GM19238 (cell line): ENCODE measurements at regions not wholly inside any gene's neighbourhood (a gene's known extent, or its start where the extent isn't known, plus 50 kb on each side); places are given as distances from the start of the nearest gene placed in this dataset.
"Not testable (repeated sequence)": the region's sequence is repeated elsewhere in the genome, so short reads cannot be mapped to it uniquely, and the experiment has no call there.

Source experiments
- DNase-seq: peaks from one replicate; pipeline ENCODE4 v3.0.0; 2011; ENCODE audit warnings: low spot score; ENCODE audit not compliant: insufficient read length

DNA sequence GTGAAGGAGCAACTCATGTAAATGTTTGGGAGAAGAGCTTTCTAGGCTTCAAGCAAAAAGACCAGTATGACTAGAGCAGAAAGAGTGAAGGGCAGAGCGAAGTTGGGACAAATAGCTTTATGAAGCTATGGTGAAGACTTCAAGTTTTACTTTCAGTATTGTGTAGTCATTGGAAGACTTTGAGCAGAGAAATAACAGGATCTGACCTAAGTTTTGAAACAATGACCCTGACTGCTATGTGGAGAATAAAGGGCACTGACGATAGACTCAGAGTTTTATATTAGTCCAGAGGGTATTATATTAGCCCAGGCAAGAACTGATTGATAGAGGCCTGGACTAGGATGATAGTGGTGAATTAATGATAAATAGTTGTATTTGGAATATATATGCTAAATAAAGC, 187.3 kb downstream of the KTN1 start:
- DNase-seq = no peak

DNA sequence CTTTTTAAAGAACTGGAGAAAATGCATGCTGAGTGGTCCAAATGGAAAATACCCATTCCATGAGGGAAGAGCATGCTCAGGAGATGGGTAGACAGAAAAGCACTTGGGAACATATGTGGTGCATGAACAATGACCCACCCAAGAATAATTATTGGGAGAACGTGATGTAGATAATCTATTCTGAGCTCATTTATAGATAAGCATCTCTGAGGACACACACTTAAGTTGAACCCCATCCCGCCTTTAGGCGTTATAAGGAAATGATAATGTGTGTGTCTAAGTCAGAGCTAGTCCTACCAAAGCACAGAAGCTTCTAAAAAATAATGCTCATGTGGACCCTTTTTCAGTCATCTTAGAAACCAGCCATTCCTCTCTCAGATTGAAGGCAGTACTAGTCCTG, 189.9 kb downstream of the KTN1 start:
- DNase-seq = no peak

DNA sequence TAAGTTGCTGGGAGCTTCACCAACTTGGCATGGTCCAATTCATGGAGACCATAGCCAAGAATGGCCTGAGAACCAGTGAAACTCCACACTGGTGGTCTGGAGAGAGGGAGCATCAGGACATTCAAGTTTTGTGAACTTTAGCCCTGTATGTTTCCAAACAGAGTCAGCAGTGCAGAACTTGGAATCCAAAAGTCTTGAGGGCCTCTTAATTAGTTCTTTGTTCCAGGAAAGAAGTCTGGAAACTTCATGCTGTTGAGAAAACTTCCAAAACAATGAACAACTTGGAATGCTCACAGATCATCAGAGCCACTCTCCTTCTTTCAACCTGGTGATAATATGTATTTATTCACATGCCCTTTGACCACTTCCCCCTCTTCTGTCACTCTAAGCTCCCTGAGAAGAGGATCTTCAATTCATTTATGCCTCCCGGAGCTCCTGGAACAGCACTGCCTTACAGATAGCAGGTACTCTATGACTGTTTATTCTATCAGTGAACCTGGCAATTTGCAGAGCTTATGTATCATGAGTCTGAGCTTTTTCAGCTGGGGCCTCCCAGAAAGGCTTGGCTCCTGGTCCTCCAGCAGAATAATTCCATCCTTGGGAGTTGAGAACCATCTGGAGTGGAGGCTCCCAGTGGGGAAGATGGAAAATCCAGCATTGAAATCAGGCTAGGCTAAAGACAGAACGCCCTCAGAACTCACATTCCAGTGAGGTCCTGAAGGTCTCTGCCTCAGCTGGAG, 191.4 kb downstream of the KTN1 start:
- no peak for DNase-seq

DNA sequence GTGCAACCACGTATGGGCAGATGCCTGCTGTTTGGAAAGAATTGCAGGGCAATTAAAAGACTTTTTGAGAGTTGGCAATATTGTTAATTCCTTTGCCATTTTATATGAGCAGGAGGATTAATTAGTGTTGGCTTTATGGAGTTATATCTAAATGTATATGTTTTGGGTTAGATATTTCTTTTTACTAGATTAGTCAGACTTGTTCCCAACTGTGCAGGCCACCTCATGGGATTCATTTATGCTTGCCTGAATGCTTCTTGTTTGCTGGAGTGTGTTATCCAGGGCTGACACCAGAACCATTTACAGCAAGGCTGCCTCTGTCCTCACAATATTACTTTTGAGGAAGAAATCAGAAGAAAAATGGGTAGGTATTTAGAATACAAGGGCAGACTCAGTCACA, 192.5 kb downstream of the KTN1 start:
- DNase-seq = no peak

DNA sequence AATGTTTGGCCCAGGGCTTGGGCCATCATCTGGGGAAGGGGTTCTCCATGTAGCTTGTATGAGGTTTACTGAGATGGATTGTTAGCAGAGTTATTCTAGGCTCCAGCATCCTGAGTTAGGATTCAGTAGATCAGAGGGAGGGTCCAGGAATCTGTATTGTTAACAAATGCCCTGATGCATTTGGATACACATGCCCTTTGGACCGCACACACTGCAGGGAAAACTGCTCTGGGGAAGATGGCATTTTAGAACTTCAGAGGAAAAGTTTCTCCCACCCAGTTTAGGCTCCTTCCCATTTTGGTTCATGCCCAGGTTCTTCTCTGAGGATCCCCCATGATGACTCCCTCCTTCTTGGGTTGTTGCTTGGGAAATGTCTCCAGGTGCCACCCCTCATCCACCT, 193.3 kb downstream of the KTN1 start:
- DNase-seq = no peak

DNA sequence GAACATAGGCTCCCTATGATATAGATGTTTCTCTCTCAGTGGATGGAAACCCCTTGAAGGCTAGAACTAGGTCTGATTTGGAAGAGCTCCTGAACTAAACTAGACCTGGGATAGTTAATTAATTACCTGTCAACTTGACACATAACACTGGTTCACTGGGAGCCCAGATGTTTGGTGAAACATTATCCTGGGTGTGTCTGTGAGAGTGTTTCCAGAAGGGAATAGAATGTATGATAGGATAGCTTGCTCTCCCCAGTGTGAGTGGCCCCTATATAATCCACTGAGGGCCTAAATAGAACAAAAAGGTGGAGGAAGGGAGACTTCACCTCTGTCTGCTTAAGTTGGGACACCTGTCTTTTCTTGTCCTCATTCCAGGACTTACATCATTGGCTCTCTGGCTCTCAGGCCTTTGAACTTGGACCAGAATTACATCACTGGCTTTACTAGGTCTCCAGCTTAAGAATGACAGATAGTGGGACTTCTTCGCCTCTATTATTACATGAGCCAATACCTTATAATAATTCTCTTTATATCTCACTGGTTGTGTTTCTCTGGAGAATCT, 194.1 kb downstream of the KTN1 start:
- no peak for DNase-seq

DNA sequence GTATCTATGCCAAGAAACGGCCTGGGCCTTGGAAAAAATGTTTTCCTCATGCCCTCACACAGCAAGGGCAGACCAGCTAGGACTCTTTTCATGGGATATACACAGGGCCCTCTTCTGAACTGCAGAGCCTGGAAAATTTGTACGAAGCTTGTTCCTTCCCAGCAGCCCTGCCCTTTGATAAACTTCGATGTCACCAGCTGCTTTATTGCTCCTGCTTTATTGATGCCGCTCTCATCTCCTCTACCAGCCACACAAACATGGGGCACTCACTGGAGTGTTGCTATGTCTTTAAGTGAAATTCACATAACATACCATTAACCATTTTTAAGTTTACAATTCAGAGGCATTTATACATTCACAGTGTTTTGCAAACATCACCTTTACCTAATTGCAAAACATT, 197.9 kb downstream of the KTN1 start:
- no peak for DNase-seq

DNA sequence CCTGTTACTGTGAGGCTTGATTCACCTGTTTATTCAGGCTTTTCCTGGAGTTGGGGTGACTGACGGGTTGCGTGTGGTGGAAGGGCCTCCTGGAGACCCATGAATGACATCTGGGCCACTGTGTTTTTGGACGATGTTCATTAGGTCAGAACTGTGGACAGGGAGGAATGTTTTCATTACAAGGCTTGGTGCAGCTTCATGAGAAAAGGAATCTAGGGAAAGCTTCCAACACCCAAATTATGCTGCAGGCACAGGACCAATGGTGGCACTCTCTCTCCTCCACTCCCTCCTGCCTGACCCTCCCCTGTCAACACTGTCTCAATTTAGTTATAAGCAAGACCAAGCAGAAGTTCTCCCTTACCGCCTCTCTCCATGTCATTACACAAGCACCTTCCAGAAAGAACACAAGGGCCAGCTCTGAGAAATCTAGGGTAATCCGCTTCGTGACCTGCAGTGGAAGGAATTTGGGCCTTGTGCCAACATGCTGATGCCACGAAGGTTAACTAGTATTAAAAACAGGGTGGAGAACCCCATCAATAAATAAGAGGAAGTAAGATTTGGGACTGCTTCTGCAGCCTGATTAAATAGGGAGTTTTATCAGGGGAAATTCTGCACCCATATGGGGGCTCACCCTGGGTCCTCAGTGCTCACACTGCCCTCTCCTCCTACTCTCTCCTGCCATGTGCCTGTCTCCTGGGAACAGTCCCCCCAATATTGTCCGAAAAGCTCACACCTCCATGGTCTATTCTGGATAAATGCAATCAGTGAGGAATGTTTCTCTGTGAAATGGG, 200.3 kb downstream of the KTN1 start:
- no peak for DNase-seq

DNA sequence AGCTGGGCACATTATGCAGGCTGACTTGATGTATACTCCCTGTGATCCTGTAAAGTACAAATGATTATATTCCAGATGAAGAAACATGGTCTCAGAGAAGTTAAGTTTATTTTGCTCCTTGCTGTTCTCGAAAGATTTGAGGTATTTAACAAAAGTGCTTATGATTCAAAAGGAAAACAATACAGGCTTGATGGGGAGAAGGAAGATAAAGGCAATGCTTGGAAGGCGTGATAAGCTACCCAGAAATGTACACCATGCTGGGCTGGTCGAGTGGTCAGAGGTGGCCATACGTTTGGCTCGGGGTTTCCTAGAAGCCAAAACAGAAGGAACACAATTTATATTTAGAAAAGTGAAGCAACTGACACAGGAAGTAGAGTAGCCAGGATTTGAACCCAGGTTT, 201.0 kb downstream of the KTN1 start:
- DNase-seq = no peak

DNA sequence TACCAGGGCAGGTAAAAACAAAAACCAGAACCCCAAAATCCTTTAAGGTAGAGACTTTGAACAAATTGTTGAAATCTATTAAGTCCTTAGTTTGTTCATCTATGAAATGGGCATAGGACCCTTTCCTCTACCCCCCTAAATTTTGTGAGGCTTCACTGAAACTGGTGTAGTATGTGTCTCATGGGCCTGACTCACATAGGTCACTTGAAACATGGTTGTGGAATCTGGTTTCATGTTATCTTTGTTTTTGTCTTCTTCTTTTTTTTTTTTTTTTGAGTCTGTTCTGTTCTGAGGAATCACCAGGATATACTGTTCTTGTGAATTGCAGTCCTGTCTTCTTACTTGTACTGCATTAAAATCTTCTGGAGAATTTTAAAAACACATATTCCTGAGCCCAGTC, 202.2 kb downstream of the KTN1 start:
- no peak for DNase-seq

DNA sequence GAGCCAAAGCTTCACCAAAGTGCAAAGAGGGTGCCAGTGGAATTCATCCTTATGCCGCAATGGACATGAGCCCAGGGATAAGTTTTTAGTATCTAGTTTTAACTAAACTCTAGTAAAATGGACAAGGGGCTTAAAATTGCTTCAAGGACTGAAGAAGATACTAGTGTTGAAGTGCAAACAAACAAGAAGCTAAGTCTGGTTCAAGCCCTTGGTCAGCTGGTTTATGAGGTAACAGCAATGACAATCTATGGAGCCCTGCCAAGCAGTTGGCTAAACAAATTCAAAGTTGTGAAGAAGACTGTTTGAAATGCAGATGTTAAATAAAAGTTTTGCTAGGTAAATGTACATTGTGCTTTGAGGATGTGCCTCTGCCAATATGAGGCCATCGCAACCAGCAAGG, 209.4 kb downstream of the KTN1 start:
- DNase-seq = no peak

DNA sequence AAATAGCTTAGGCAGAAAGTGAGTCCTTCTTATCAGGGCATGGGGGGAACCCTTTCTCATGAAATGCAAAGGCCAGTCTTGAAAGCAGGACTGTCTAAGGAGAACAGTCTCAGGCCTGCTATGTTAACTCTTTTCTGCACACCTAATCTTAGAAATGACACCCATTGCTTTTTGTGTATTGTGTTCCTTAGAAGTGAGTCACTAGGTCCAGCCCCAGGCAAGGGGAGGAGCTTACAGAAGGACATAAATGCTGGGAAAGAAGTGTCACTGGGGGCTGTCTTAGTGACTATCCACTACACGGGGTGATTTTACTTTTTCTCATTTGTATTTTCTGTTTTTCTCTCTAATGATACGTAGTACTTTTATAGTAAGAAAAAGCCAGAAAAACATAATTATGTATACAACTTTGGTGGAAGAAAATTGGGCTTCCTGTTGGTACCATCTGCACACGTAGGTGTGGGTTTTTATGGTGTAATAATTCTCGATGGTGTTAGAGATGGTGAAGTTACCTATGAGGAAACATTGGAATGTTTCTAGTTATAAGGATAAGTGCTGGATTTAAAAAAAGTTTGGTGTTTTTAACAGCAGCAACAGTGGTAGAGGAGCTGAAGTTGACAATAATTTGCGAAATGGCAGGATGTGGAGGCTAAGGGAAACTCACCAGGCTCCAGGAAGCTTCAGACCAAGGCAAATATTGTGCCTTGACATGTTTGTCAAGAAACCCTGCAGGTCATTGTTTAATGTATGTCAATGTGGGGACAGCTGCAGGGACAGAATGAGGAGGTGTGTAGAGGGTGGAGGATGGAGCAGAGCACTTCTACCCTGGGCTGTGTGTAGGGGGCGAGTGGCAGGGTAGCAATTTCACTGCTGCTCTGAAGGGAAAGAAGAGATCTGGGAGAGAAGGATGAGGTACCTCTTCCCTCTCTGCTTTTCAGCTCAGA, 214.9 kb downstream of the KTN1 start:
- no peak for DNase-seq

DNA sequence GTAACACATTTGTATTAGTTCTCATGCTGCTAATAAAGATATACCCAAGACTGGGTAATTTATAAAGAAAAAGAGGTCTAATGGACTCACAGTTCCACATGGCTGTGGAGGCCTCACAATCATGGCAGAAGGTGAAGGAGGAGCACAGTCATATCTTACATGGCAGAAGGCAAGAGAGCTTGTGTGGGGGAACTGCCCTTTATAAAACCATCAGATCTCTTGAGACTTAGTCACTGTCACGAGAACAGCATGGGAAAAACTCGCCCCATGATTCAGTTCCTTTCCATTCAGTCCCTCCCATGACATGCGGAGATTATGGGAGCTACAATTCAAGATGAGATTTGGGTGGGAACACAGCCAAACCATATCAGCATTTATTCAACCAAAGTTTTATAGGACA, 216.5 kb downstream of the KTN1 start:
- not testable (repeated sequence) for DNase-seq

DNA sequence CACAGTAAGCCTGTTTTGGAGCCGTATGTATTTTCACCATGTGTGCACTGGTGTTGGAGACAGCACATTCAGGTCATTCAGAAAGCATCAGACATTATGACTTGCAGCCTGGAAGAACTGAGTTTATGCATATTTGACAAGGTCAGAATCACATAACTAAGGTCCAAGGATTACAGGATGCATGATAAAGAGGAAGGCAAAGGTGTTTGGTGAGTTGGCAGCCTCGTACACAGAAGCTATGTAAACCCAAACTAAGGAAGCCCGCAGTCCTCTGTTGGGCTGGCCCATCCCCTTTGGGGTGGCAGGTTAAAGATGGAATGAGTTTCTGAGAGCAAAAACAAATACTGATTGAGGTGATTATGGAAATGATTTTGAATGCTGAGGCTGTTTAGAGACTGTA, 218.4 kb downstream of the KTN1 start:
- no peak for DNase-seq

DNA sequence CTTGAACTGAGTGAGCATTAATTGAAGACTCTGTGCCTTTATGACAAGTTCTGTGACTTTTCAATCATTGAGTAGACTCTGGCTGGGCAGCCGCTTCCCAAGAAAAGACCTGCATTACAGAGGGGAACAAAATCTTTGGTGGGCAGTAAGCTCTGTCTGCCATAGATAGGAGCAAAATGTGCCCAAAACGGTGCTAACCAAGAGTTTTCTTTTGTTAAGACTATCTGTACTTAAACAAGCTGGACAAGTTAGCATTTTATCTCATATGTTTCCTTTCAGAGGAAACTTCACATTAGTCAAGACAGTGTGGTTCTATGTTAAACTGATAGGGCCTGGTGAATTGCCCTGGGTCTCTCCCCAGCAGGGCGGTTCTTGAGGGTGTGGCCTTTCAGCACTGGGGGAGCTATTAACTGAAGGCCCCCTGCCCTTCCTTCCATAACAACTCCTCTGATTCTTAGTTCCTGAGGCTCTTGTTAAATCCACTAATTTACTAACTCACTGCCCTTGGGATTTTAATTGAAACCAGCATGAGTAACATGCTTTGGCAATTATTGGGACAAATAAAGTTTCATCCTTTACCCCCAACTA, 219.6 kb downstream of the KTN1 start:
- DNase-seq = no peak

DNA sequence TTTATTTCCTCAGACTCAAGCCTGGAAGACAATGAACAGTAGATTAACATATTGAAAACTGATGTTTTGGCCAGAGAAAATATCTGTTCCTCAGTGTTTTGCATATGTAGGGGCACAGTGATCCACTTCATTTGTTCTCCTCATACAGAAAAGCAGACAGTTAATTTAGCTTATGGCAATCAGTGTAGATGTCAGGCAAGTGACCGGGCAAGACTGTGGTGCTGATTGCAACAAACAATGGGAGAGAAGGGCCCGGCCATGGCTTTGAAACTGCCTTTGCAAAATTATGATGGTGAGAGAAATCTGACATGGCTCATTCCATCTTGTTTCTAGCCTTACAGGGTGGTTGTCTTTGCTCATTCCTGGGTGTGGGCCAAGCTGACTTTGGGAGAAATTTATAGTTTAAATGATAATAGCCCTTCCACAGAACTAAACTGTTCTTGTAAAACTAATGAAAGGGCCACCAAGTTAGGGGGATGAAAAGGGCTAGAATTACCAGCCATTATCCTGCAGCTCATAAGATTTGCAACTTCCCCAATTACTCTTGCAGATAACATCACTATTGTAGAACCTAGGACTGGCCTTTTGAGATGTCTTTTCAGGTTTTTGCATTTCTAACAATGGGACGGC, 220.3 kb downstream of the KTN1 start:
- DNase-seq = no peak

DNA sequence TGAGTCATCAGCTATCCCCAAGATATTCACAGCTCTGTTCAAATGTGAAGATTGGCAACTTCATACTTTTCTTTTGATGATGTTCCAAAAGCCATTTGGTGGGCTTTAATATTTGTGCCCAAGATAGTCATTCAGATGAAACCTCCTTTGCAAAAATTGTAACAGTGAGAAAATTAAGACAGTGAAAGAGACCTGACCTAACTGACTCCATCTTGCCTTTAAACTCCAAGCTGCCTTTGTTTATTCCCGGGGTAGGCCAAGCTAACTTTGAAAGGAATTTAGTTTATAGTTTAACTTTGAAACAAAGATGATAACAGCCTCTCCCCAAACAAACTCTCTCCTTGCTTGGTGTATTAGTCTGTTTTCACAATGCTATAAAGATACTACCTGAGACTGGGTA, 221.1 kb downstream of the KTN1 start:
- no peak for DNase-seq

DNA sequence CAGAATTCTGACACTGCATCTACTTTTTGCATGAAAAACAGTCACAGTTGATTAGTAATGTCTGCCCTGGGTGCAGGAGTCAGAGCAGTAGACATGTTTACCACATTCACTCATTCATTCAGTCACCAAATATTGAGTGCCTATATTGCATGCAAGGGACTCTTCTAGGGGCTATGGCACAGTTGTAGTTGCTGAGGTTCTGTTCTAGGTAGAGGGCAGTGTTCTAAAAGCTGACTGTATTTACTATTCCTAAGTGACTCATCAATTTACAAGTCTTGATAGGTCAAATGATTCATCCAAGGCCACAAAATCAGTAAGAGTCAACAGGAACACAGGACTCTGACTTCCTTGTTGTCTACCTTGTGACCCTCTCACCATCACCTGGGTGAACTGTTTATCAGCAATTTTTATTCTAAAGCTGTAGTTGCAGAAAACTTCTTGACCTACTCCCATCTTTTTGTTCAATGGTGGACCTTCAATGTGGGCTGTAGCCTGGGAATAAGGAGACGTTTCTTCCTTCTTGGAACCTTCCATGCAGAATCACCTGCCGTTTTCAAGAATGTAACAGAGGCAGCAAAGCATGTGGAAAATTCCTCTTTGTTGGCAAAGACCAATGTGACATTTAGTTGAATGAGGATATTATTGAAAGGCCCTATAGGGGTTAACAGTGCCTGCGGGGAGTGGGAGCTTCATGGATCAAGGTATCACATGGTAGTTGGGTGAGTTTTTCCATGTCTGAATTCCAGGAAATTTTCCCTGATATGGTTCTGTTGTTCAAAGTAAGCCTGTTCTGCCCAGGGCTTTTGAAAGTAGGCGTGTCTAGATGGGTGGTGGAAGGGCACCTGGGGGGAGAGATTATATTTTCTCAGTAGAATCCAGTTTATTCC, 223.2 kb downstream of the KTN1 start:
- no peak for DNase-seq

DNA sequence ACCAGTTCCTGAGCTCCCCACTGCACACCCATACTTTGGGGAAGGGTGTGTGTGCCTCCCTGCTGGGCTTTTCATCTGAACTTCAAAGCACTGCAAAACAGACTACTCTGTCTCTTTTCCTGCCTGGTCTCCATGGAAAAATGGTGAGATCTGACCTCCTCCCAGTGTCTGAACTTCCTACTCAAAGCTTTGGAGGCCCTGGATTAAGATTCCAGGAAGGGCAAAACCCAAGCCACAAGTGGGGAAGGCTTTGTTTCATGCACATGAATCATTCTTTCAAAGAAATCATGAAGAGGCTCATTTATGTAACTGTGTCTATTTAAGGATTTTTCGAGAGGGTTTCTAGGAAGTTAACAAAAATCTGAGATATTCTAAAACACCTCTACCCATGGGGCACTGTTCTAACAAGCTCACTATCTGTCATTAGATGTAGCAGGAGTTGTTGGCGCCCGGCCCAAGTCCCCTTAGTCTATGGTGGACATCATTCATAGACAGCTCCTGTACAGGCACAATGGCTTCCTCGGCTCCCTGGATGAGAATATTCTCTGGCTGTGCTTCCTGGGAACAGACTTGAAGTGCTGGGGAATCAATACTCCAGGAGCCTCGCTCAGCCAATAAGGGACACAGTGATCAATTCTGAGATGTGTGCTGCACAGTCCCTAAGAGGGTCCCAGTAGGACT, 224.0 kb downstream of the KTN1 start:
- DNase-seq = no peak
